ENCODE measurements at regions not wholly inside any gene's neighbourhood (a gene's known extent, or its start where the extent isn't known, plus 50 kb on each side); places are given as distances from the start of the nearest gene placed in this dataset.

DNA sequence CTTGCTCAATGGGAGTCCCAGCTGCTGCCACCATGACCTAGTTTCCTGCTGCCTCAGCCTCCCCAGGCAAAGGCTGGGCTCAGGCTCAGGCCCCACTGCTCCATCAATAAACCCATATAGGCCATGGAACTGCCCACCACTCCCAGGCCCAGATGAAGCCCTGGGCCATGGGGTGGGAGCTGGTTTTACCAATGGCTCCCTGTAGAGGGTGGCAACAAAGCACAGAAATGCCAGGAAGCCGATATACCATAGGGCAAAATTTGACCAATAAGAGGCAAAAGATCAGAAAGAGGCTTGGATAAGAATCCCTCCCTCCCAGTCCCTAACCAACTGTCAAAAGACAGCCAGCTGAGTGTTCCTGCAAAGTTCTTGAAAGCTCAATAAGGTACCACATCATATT lies 101.8 kb upstream of the DOCK1 start:
- no peaks in the 10 kb centered on the region for H3K4me1 ChIP-seq
- DNase-seq: no peak
- no peak overlapping the region for H3K27ac ChIP-seq
- H3K27me3 ChIP-seq: no peaks in the 10 kb centered on the region
- intact Hi-C loops (cut with DNase I; ENCODE audit: low total_unique reads): no loop called here
- TF ChIP-seq POLR2A (IDR thresholded peaks at IDR 0.05): no peak
- TF ChIP-seq, protein P1, sequence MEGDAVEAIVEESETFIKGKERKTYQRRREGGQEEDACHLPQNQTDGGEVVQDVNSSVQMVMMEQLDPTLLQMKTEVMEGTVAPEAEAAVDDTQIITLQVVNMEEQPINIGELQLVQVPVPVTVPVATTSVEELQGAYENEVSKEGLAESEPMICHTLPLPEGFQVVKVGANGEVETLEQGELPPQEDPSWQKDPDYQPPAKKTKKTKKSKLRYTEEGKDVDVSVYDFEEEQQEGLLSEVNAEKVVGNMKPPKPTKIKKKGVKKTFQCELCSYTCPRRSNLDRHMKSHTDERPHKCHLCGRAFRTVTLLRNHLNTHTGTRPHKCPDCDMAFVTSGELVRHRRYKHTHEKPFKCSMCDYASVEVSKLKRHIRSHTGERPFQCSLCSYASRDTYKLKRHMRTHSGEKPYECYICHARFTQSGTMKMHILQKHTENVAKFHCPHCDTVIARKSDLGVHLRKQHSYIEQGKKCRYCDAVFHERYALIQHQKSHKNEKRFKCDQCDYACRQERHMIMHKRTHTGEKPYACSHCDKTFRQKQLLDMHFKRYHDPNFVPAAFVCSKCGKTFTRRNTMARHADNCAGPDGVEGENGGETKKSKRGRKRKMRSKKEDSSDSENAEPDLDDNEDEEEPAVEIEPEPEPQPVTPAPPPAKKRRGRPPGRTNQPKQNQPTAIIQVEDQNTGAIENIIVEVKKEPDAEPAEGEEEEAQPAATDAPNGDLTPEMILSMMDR (IDR thresholded peaks at IDR 0.05): no peak
- H3K36me3 ChIP-seq: no peaks in the 10 kb centered on the region
- H3K9me3 ChIP-seq: no peaks in the 10 kb centered on the region
- no peak overlapping the region for H3K4me3 ChIP-seq

DNA sequence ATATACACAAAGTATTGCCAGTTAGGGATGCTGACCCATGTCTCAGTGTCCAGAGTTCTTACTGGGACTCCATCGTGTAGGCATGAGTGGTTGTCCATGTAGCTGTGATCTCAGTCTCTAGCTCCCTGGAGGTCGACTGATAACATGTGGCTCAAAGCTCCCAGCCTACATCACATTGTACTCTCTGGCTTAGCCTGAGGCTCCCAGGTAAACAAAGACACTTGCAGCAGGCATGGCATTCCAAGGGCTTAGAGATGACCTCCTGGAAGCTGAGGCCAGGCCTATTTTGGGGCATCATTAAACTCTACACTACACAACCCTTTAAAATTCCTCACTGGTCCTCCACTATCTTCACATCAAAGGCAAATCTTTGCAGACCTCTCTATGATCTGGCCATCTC lies 100.8 kb upstream of the DOCK1 start:
- no peak for DNase-seq
- Histone ChIP-seq H3K36me3 (no peaks in the 10 kb centered on the region), H3K27ac (no peak overlapping the region), H3K9me3 (no peaks in the 10 kb centered on the region), H3K4me3 (no peak overlapping the region), H3K27me3 (no peaks in the 10 kb centered on the region), H3K4me1 (no peaks in the 10 kb centered on the region)
- TF ChIP-seq POLR2A (IDR thresholded peaks at IDR 0.05): no peak
- TF ChIP-seq, protein P1 (IDR thresholded peaks at IDR 0.05): no peak
- intact Hi-C loops (cut with DNase I; ENCODE audit: low total_unique reads): no loop called here

DNA sequence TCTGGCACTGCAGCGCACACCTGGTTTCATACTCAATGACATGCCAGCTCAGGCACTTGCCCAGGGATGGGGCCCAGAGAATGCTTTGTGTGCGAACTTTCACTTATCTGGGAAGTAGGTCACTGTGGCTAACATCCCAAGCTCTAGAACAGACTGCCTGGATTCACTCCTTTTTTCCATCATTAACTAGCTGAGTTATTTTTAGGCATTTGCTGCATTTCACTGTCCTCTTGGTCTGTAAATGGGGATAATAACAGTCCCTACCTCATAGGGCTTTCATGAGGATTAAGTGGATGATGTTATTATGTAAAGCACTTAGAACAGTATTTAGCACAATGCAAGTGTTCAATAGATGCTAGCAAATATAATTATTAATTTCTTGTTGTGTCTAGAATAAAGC lies 98.7 kb upstream of the DOCK1 start:
- intact Hi-C loops (cut with DNase I; ENCODE audit: low total_unique reads): no loop called here
- H3K4me3 ChIP-seq: no peak overlapping the region
- TF ChIP-seq, protein P1 (IDR thresholded peaks at IDR 0.05): no peak
- TF ChIP-seq POLR2A (IDR thresholded peaks at IDR 0.05): no peak
- DNase-seq: no peak
- no peaks in the 10 kb centered on the region for H3K4me1 ChIP-seq
- no peak overlapping the region for H3K27ac ChIP-seq
- H3K9me3 ChIP-seq: no peaks in the 10 kb centered on the region
- no peaks in the 10 kb centered on the region for H3K36me3 ChIP-seq
- H3K27me3 ChIP-seq: no peaks in the 10 kb centered on the region

DNA sequence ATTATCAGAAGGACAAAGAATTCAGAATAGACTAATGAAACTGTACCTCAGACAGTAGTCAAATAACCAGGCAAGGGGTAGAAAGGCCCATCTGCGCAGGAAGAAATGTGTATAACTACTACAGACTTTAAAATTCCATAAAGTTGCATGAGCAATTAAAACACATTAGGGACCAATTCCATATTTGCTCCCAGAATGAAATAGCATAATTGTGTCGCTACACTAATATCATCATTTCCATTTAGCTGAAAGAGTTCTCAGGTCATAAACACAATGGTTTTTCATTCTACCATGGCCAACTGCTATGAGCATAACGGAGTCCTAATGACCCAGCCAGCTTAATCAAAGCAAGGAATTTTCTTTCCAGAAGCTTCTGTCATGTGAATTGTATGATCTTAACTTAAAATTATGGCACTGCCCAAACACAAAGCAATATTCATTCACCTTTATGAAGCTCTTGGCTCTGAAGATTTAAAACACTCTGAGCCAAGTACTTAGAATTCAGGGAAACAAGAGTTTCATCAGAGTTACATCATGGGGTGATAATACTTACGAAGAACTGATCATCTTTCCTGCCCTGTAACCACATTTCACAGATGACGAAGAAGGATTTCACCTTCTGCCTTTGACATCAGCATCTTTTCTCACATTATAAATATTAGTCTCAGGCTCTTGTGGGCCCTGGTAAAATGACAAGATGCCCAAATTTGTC lies 98.1 kb upstream of the DOCK1 start:
- Histone ChIP-seq H3K27me3 (no peaks in the 10 kb centered on the region), H3K9me3 (no peaks in the 10 kb centered on the region), H3K4me1 (no peaks in the 10 kb centered on the region), H3K36me3 (no peaks in the 10 kb centered on the region), H3K4me3 (no peak overlapping the region), H3K27ac (no peak overlapping the region)
- DNase-seq: no peak
- TF ChIP-seq, protein P1 (IDR thresholded peaks at IDR 0.05): no peak
- intact Hi-C loops (cut with DNase I; ENCODE audit: low total_unique reads): no loop called here

DNA sequence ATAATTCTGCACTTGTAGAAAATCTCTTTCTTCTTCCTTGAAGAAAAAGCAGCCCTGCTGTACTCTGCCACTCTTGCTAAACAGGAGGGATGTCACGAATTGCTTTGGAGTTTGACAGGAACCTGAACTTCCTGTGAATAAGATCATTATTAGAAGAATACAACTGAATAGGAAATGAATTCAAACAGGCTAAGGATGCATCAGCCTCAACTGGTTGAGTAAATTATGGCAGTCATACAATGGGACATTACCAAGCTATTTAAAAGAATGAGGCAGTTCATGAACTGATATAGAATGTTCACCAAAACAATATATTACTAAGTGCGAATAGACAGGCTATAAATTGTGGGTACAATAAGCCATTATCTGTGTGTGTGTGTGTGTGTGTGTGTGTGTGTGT lies 97.1 kb upstream of the DOCK1 start:
- no peak for DNase-seq
- no peak overlapping the region for H3K4me3 ChIP-seq
- H3K36me3 ChIP-seq: no peaks in the 10 kb centered on the region
- H3K27me3 ChIP-seq: no peaks in the 10 kb centered on the region
- TF ChIP-seq, protein P1 (IDR thresholded peaks at IDR 0.05): no peak
- no peak for TF ChIP-seq POLR2A (IDR thresholded peaks at IDR 0.05)
- H3K4me1 ChIP-seq: no peaks in the 10 kb centered on the region
- intact Hi-C loops (cut with DNase I; ENCODE audit: low total_unique reads): no loop called here
- no peak overlapping the region for H3K27ac ChIP-seq
- no peaks in the 10 kb centered on the region for H3K9me3 ChIP-seq
